GM23338 (cell line): ENCODE measurements at regions not wholly inside any gene's neighbourhood (a gene's known extent, or its start where the extent isn't known, plus 50 kb on each side); places are given as distances from the start of the nearest gene placed in this dataset.

ENCODE experiments used
- ATAC-seq: fragments of 200-7000 bp; cut with Tn5 transposase; 3 replicates; pipeline ENCODE4 v1.9.1; 2020
- DNase-seq: peaks from one replicate; pipeline ENCODE4 v3.0.0-alpha.2; 2015; ENCODE audit warnings: low spot score
- H2AFZ ChIP-seq: fragments of 200-600 bp; sonication (generic); 2 replicates; pipeline ENCODE4 v1.8.0; 2016; ENCODE audit warnings: antibody characterized with exemption, mild to moderate bottlenecking, moderate library complexity
- H3F3A ChIP-seq: fragments of 200-600 bp; sonication (generic); replicated peaks from 2 replicates; pipeline ENCODE4 v1.8.0; 2017; ENCODE audit warnings: antibody characterized with exemption, mixed run types, low read depth
- H3K27ac ChIP-seq: fragments of 200-600 bp; sonication (generic); 2 replicates; pipeline ENCODE4 v1.6.1; 2016; ENCODE audit warnings: low read depth
- H3K27me3 ChIP-seq: fragments of 200-600 bp; sonication (generic); 2 replicates; pipeline ENCODE4 v1.8.0; 2016; ENCODE audit warnings: mild to moderate bottlenecking, mixed run types, moderate library complexity; ENCODE audit not compliant: insufficient read depth
- H3K36me3 ChIP-seq: fragments of 200-600 bp; sonication (generic); 2 replicates; pipeline ENCODE4 v1.8.0; 2016; ENCODE audit warnings: mild to moderate bottlenecking; ENCODE audit not compliant: insufficient read depth
- H3K4me1 ChIP-seq: fragments of 200-600 bp; sonication (generic); 2 replicates; pipeline ENCODE4 v1.8.0; 2016; ENCODE audit warnings: mild to moderate bottlenecking, moderate library complexity; ENCODE audit not compliant: insufficient read depth
- H3K4me2 ChIP-seq: fragments of 200-600 bp; sonication (generic); 2 replicates; pipeline ENCODE4 v1.7.1; 2017; ENCODE audit warnings: mixed run types
- H3K4me3 ChIP-seq: fragments of 200-600 bp; sonication (generic); 2 replicates; pipeline ENCODE4 v1.6.1; 2016; ENCODE audit warnings: mixed run types
- H3K79me2 ChIP-seq: fragments of 200-600 bp; sonication (generic); replicated peaks from 2 replicates; pipeline ENCODE4 v1.8.0; 2017; ENCODE audit warnings: mild to moderate bottlenecking; ENCODE audit not compliant: insufficient read depth
- H3K9me2 ChIP-seq: fragments of 200-600 bp; sonication (generic); 2 replicates; pipeline ENCODE4 v1.8.0; 2017; ENCODE audit not compliant: insufficient read depth
- H4K20me1 ChIP-seq: fragments of 200-600 bp; sonication (generic); replicated peaks from 2 replicates; pipeline ENCODE4 v1.8.0; 2017; ENCODE audit warnings: mild to moderate bottlenecking; ENCODE audit not compliant: insufficient read depth
- H3K27ac Mint-ChIP-seq: 2 replicates; pipeline ENCODE4 v1.8.0; 2020; ENCODE audit warnings: inconsistent platforms, mild to moderate bottlenecking, moderate library complexity, mixed read lengths
- H3K27me3 Mint-ChIP-seq: 3 replicates; pipeline ENCODE4 v1.8.0; 2022; ENCODE audit warnings: low read depth, mild to moderate bottlenecking, moderate library complexity, mixed read lengths, inconsistent platforms; ENCODE audit not compliant: insufficient read depth, poor library complexity
- H3K36me3 Mint-ChIP-seq: 3 replicates; pipeline ENCODE4 v1.8.0; 2021; ENCODE audit warnings: low read depth, mild to moderate bottlenecking, inconsistent platforms, moderate library complexity, mixed read lengths
- H3K4me1 Mint-ChIP-seq: 3 replicates; pipeline ENCODE4 v1.8.0; 2020; ENCODE audit warnings: mild to moderate bottlenecking, inconsistent platforms, mixed read lengths
- H3K4me3 Mint-ChIP-seq: 3 replicates; pipeline ENCODE4 v1.8.0; 2021; ENCODE audit warnings: moderate library complexity, mild to moderate bottlenecking, inconsistent platforms, mixed read lengths
- H3K9me3 Mint-ChIP-seq: 3 replicates; pipeline ENCODE4 v1.8.0; 2020; ENCODE audit warnings: moderate library complexity, mild to moderate bottlenecking, inconsistent platforms, mixed read lengths
- CREB1 ChIP-seq: fragments of 250-450 bp; sonication (Bioruptor Pico); IDR thresholded peaks from 2 replicates; pipeline ENCODE4 v1.5.0; 2020; ENCODE audit warnings: low read depth, mild to moderate bottlenecking, moderate library complexity
- CTCF ChIP-seq, 2 experiments: fragments of 200-600 bp in 1 of 2; sonication (generic) in 1 of 2; conservative IDR thresholded peaks; 2 replicates each; pipeline versions ENCODE4 v1.5.1 to v1.6.1; 2016 to 2017; ENCODE audit warnings: antibody characterized with exemption in 2 of 2, low read depth in 2 of 2, mild to moderate bottlenecking in 2 of 2, moderate library complexity in 1 of 2
- EZH2 ChIP-seq: fragments of 200-600 bp; sonication (generic); IDR thresholded peaks from one replicate; pipeline ENCODE4 v1.8.0; 2017; ENCODE audit warnings: antibody characterized with exemption, mild to moderate bottlenecking, low read depth; ENCODE audit not compliant: unreplicated experiment
- EZH2phosphoT487 ChIP-seq: fragments of 200-600 bp; sonication (generic); IDR thresholded peaks from one replicate; pipeline ENCODE4 v1.8.1; 2018; ENCODE audit warnings: antibody characterized with exemption; ENCODE audit not compliant: unreplicated experiment
- JUNB ChIP-seq: IDR thresholded peaks from one replicate; pipeline ENCODE4 v1.6.1; 2016; ENCODE audit warnings: antibody characterized with exemption; ENCODE audit not compliant: unreplicated experiment
- POLR2AphosphoS5 ChIP-seq: IDR thresholded peaks from 2 replicates; pipeline ENCODE4 v1.6.1; 2016; ENCODE audit warnings: antibody characterized with exemption, low read depth
- ZNF114 ChIP-seq: fragments of 250-450 bp; sonication (Bioruptor Pico); IDR thresholded peaks from 2 replicates; pipeline ENCODE4 v1.5.0; 2020; ENCODE audit warnings: mild to moderate bottlenecking, moderate library complexity
- ZNF331 ChIP-seq: fragments of 250-450 bp; sonication (Bioruptor Pico); IDR thresholded peaks from 2 replicates; pipeline ENCODE4 v1.5.0; 2020; ENCODE audit warnings: low read depth, mild to moderate bottlenecking, moderate library complexity
- ZNF462 ChIP-seq: fragments of 250-450 bp; sonication (Bioruptor Pico); IDR thresholded peaks from 2 replicates; pipeline ENCODE4 v1.5.0; 2020; ENCODE audit warnings: mild to moderate bottlenecking, moderate library complexity

- Mint-ChIP-seq H3K9me3 (peaks cover 22% of the 10 kb centered on the region), H3K4me1 (peaks cover 4% of the 10 kb centered on the region)
Measured at GRCh38 chrX:149392921-149393320, 112.2 kb downstream of the IDS start.

GRCh38 chrX:149383852-149384251, 121.3 kb downstream of the IDS start:
- no peaks in the 10 kb centered on the region for H3K79me2 ChIP-seq
- H4K20me1 ChIP-seq: no peaks in the 10 kb centered on the region
- Mint-ChIP-seq H3K27me3 (no peaks in the 10 kb centered on the region), H3K9me3 (peaks cover 6% of the 10 kb centered on the region; the same call in 2 of the 3 replicates), H3K27ac (no peak overlapping the region), H3K4me1 (no peaks in the 10 kb centered on the region), H3K4me3 (no peak overlapping the region), H3K36me3 (no peaks in the 10 kb centered on the region; the same call in 2 of the 3 replicates)
- H3K36me3 ChIP-seq: no peaks in the 10 kb centered on the region
- H3K4me1 ChIP-seq: no peaks in the 10 kb centered on the region
- H3F3A ChIP-seq: no peaks in the 10 kb centered on the region
- H2AFZ ChIP-seq: no peak overlapping the region
- H3K27me3 ChIP-seq: no peaks in the 10 kb centered on the region
- H3K4me3 ChIP-seq: no peak overlapping the region
- ATAC-seq (no peak), DNase-seq (no peak)
- H3K27ac ChIP-seq: no peak overlapping the region
- no peaks in the 10 kb centered on the region for H3K9me2 ChIP-seq
- no peak overlapping the region for H3K4me2 ChIP-seq
- TF ChIP-seq CREB1 (CRISPR knock-in tag) (no peak), POLR2AphosphoS5 (no peak), EZH2phosphoT487 (no peak), JUNB (no peak), EZH2 (no peak), ZNF462 (CRISPR knock-in tag) (no peak), ZNF114 (CRISPR knock-in tag) (no peak), CTCF (conservative IDR thresholded peaks at IDR 0.05; ENCODE audit: low read depth in 2 of 2) (no peak)

More at GRCh38 chrX:149392921-149393320, 112.2 kb downstream of the IDS start:
- no peaks in the 10 kb centered on the region for H3K27me3 ChIP-seq
- no peak for DNase-seq
- no peaks in the 10 kb centered on the region for H4K20me1 ChIP-seq
- no peaks in the 10 kb centered on the region for H3K79me2 ChIP-seq
- H3K4me3 Mint-ChIP-seq: no peak overlapping the region
- H3K27ac Mint-ChIP-seq: no peak overlapping the region
- TF ChIP-seq POLR2AphosphoS5 (no peak), EZH2phosphoT487 (no peak), CTCF (conservative IDR thresholded peaks at IDR 0.05; ENCODE audit: low read depth in 2 of 2) (no peak), ZNF114 (CRISPR knock-in tag) (no peak), ZNF331 (CRISPR knock-in tag) (no peak), EZH2 (no peak)
- H3K4me2 ChIP-seq: no peak overlapping the region
- no peaks in the 10 kb centered on the region for H3F3A ChIP-seq
- no peaks in the 10 kb centered on the region for H3K36me3 ChIP-seq
- no peak overlapping the region for H3K4me3 ChIP-seq
- no peaks in the 10 kb centered on the region for H3K4me1 ChIP-seq
- no peak for ATAC-seq
- no peak overlapping the region for H2AFZ ChIP-seq
- H3K9me2 ChIP-seq: no peaks in the 10 kb centered on the region
- no peaks in the 10 kb centered on the region for H3K27me3 Mint-ChIP-seq
- peaks cover 25% of the 10 kb centered on the region; the same call in 2 of the 3 replicates for H3K36me3 Mint-ChIP-seq
- no peak overlapping the region for H3K27ac ChIP-seq
